ENCODE measurements at regions not wholly inside any gene's neighbourhood (a gene's known extent, or its start where the extent isn't known, plus 50 kb on each side); places are given as distances from the start of the nearest gene placed in this dataset.

DNA sequence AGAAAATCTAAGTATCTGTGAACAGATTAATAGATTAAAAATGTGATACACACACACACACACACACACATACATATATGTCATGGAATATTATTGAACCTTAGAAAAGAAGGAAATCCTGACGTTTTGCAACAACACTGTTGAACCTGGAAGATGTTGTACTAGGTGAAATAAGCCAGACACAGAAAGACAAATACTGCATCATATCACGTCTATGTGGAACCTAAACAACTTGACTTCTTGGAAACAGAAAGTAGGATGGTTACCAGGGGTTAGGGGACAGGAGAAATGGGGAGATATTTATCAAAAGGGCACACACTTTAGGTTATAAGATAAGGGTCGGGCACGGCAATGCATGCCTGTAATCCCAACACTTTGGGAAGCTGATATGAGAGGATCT lies 698.4 kb upstream of the ID2 start:
- H4K8ac ChIP-seq (replicated peaks; ENCODE audit: insufficient read length, low read depth, low read length): no peak overlapping the region
- no peaks in the 10 kb centered on the region for H3K4me1 ChIP-seq (ENCODE audit: insufficient read depth, low read length)
- no peak overlapping the region for H2AFZ ChIP-seq (ENCODE audit: low read length)
- no peak overlapping the region for H3K23ac ChIP-seq (ENCODE audit: insufficient read length, low read depth, low read length)
- no peak overlapping the region for H3K4ac ChIP-seq (ENCODE audit: low read depth, low read length)
- WGBS (ENCODE audit: extremely low coverage, insufficient read length, low lambda C conversion rate): no CpG with 5 or more reads among the region's 4 CpGs
- no peak overlapping the region for H2BK15ac ChIP-seq (ENCODE audit: low read depth, low read length)
- H2BK20ac ChIP-seq (ENCODE audit: low read depth, low read length, poor library complexity, severe bottlenecking): no peak overlapping the region
- no peak overlapping the region for H3K4me2 ChIP-seq (ENCODE audit: insufficient read depth, insufficient read length, low read length)
- Mint-ChIP-seq H3K9me3 (peaks cover 4 to 7% of the 10 kb centered on the region in 2 experiments), H3K27ac (peak overlapping the region in 1 of 3 experiments; percentile 56; a peak in 1 of 7 replicates), H3K36me3 (ENCODE audit: insufficient read depth in 1 of 3, low read depth in 3 of 3) (peaks cover 0 to 6% (median 4%) of the 10 kb centered on the region in 3 experiments; a peak in 3 of 7 replicates), H3K27me3 (ENCODE audit: low read depth) (no peaks in the 10 kb centered on the region; the same call in none of the 2 replicates), H3K4me3 (no peak overlapping the region), H3K4me1 (peaks cover 0 to 4% of the 10 kb centered on the region in 2 experiments; a peak in 1 of 4 replicates)
- no peak overlapping the region for H2AK5ac ChIP-seq (ENCODE audit: insufficient read length, low read length)
- H4K20me1 ChIP-seq (ENCODE audit: control insufficient read depth, insufficient read depth, insufficient read length): no peaks in the 10 kb centered on the region
- TF ChIP-seq CTCF (conservative IDR thresholded peaks at IDR 0.05): no peak
- no peaks in the 10 kb centered on the region for H3K27me3 ChIP-seq (ENCODE audit: insufficient read depth, low read length)
- H4K5ac ChIP-seq (ENCODE audit: insufficient read length, low read depth, low read length): no peak overlapping the region
- H2BK120ac ChIP-seq (ENCODE audit: low read depth, low read length, poor library complexity, severe bottlenecking): no peak overlapping the region
- H3T11ph ChIP-seq (ENCODE audit: low read length): no peak overlapping the region
- H3K14ac ChIP-seq (ENCODE audit: insufficient read depth, low read length): no peak overlapping the region
- no peak for DNase-seq
- H3K9ac ChIP-seq (ENCODE audit: extremely low read depth, insufficient read length, low read length): no peak overlapping the region
- no peaks in the 10 kb centered on the region for H3K23me2 ChIP-seq (ENCODE audit: insufficient read length, low read depth, low read length, poor library complexity, severe bottlenecking)
- H3K56ac ChIP-seq (ENCODE audit: insufficient read length, low read depth, low read length): no peak overlapping the region
- no peak overlapping the region for H2BK5ac ChIP-seq (ENCODE audit: insufficient read length, low read length)
- H2BK12ac ChIP-seq (ENCODE audit: insufficient read length, low read depth, low read length): no peak overlapping the region
- no peaks in the 10 kb centered on the region for H3K79me1 ChIP-seq (ENCODE audit: insufficient read depth, low read depth, low read length, poor library complexity, severe bottlenecking)
- H3K79me2 ChIP-seq (ENCODE audit: insufficient read depth, low read length): no peaks in the 10 kb centered on the region
- no peaks in the 10 kb centered on the region for H3K9me3 ChIP-seq (ENCODE audit: control insufficient read depth, low read depth, low read length)
- H4K91ac ChIP-seq (ENCODE audit: insufficient read length, low read depth, low read length): no peak overlapping the region
- no peak overlapping the region for H3K18ac ChIP-seq (ENCODE audit: insufficient read length, low read depth, low read length)
- no peak overlapping the region for H3K27ac ChIP-seq (ENCODE audit: insufficient read length, low read depth, low read length)

Measured in H9 (cell line).